H1 (cell line): ENCODE measurements at regions not wholly inside any gene's neighbourhood (a gene's known extent, or its start where the extent isn't known, plus 50 kb on each side); places are given as distances from the start of the nearest gene placed in this dataset.

Experiments
- ASH2L ChIP-seq: fragments of 200-600, 300-600 bp; sonication (generic); IDR thresholded peaks from one replicate; pipeline ENCODE4 v1.7.1; 2017; ENCODE audit warnings: low read length
- CHD1 ChIP-seq: IDR thresholded peaks from 2 replicates; pipeline ENCODE4 v1.6.1; 2012; ENCODE audit warnings: low read depth, low read length, improper control_type of control experiment
- CHD7 ChIP-seq: fragments of 300-600 bp; sonication (generic); IDR thresholded peaks from 2 replicates; pipeline ENCODE4 v1.7.1; 2012; ENCODE audit warnings: low read length, moderate library complexity, mild to moderate bottlenecking, inconsistent platforms; ENCODE audit not compliant: insufficient replicate concordance
- JUN ChIP-seq: IDR thresholded peaks from 2 replicates; pipeline ENCODE4 v1.6.1; 2011; ENCODE audit warnings: low read depth, mild to moderate bottlenecking, improper control_type of control experiment, low read length
- RAD21 ChIP-seq, 2 experiments: IDR thresholded peaks in 1 of 2; conservative IDR thresholded peaks in 1 of 2; 2 replicates each; pipeline ENCODE4 v1.6.1; 2011; ENCODE audit warnings: low read depth in 2 of 2, low read length in 2 of 2, improper control_type of control experiment in 1 of 2, inconsistent platforms in 1 of 2, mild to moderate bottlenecking in 1 of 2, moderate library complexity in 1 of 2
- SIN3A ChIP-seq, 2 experiments: IDR thresholded peaks in 1 of 2; conservative IDR thresholded peaks in 1 of 2; 2 replicates each; pipeline ENCODE4 v1.6.1; 2011 to 2012; ENCODE audit warnings: low read length in 2 of 2, improper control_type of control experiment in 1 of 2, low read depth in 1 of 2, mild to moderate bottlenecking in 1 of 2
- TF ChIP-seq, protein P1 (sequence below): IDR thresholded peaks from 2 replicates; pipeline ENCODE4 v1.6.1; 2012; ENCODE audit warnings: inconsistent platforms
- TF ChIP-seq, protein P2 (sequence below): IDR thresholded peaks from 2 replicates; pipeline ENCODE4 v1.6.1; 2011; ENCODE audit warnings: low read depth, mild to moderate bottlenecking, low read length; ENCODE audit not compliant: insufficient read depth

DNA sequence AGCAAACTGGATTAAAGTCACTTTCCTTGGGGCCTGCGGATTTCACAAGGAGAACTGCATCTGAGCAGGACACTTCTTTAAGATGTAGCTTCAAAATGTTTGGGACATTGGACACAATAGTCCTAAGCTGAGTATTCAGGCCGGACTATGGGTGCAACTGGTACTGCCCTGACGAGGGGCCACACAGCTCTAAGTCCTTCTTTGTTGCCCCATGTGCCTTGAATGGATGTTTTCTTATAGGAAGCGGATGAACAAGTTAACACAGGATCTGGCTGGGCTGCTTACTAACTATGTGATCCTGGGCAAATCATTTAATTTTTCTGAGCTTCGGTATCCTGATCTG lies 147.8 kb upstream of the KLF14 start (continued):
- no peak for TF ChIP-seq CHD7
- TF ChIP-seq, protein P1, sequence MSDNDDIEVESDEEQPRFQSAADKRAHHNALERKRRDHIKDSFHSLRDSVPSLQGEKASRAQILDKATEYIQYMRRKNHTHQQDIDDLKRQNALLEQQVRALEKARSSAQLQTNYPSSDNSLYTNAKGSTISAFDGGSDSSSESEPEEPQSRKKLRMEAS, result no peak
- TF ChIP-seq CHD1, result no peak
- no peak for TF ChIP-seq ASH2L
- TF ChIP-seq, protein P2, sequence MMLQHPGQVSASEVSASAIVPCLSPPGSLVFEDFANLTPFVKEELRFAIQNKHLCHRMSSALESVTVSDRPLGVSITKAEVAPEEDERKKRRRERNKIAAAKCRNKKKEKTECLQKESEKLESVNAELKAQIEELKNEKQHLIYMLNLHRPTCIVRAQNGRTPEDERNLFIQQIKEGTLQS, result no peak
- TF ChIP-seq RAD21 (IDR thresholded peaks at IDR 0.05 in 1 of 2, conservative IDR thresholded peaks at IDR 0.05 in 1 of 2; ENCODE audit: low read depth in 2 of 2, low read length in 2 of 2), result no peak
- TF ChIP-seq JUN, result no peak
- no peak for TF ChIP-seq SIN3A (conservative IDR thresholded peaks at IDR 0.05 in 1 of 2, IDR thresholded peaks at IDR 0.05 in 1 of 2; ENCODE audit: low read depth in 1 of 2, low read length in 2 of 2)
